Erythroblast (primary cell): ENCODE measurements at regions not wholly inside any gene's neighbourhood (a gene's known extent, or its start where the extent isn't known, plus 50 kb on each side); places are given as distances from the start of the nearest gene placed in this dataset.
A peak's percentile ranks its signal among the peaks of the same experiment; 100 is the strongest.
"Not testable (repeated sequence)": the region's sequence is repeated elsewhere in the genome, so short reads cannot be mapped to it uniquely, and the experiment has no call there.

Experiments
- DNase-seq, 2 experiments: peaks; one replicate each; lab custom pipeline; 2025; lab: John Stamatoyannopoulos, UW
- GATA1 ChIP-seq: IDR thresholded peaks from 2 replicates; pipeline ENCODE4 v1.6.1; 2011; ENCODE audit warnings: low read depth, mild to moderate bottlenecking, control low read depth, low read length, moderate library complexity
- POLR2A ChIP-seq: IDR thresholded peaks from 2 replicates; pipeline ENCODE4 v1.6.1; 2011; ENCODE audit warnings: mild to moderate bottlenecking, low read length

- TF ChIP-seq POLR2A (no peak), GATA1 (no peak)
- no peak for DNase-seq
These were observed 76.7 kb upstream of the ELK3 start for GRCh38 chr12:96117460-96117859.

GRCh38 chr12:96120359-96121100 lies 73.6 kb upstream of the ELK3 start:
- DNase-seq = no peak
- TF ChIP-seq POLR2A (no peak), GATA1 (no peak)

- no peak for DNase-seq
- TF ChIP-seq POLR2A (no peak), GATA1 (no peak)
These were observed 72.9 kb upstream of the ELK3 start for GRCh38 chr12:96121271-96121711.

- DNase-seq = not testable (repeated sequence)
These were observed 65.9 kb upstream of the ELK3 start for GRCh38 chr12:96128292-96128691.

- DNase-seq = no peak
- TF ChIP-seq GATA1 = no peak
- no peak for TF ChIP-seq POLR2A
These were observed 63.6 kb upstream of the ELK3 start for GRCh38 chr12:96130396-96131059.

- TF ChIP-seq GATA1 = no peak
- no peak for TF ChIP-seq POLR2A
- DNase-seq = no peak
These were observed 62.9 kb upstream of the ELK3 start for GRCh38 chr12:96131230-96131788.

GRCh38 chr12:96132819-96133218 lies 61.4 kb upstream of the ELK3 start:
- peak in 1 of 2 experiments; percentile 14 for DNase-seq
- TF ChIP-seq GATA1 = no peak

- no peak for DNase-seq
- TF ChIP-seq POLR2A (no peak), GATA1 (no peak)
These were observed 60.0 kb upstream of the ELK3 start for GRCh38 chr12:96134200-96134599.

GRCh38 chr12:96136161-96136560 lies 58.0 kb upstream of the ELK3 start:
- TF ChIP-seq GATA1 (no peak), POLR2A (no peak)
- no peak for DNase-seq

- TF ChIP-seq GATA1 (no peak), POLR2A (no peak)
These were observed 57.3 kb upstream of the ELK3 start for GRCh38 chr12:96136725-96137378.

GRCh38 chr12:96140174-96140573 lies 54.0 kb upstream of the ELK3 start:
- no peak for TF ChIP-seq POLR2A
- TF ChIP-seq GATA1 = no peak
- no peak for DNase-seq

More at GRCh38 chr12:96136725-96137378, 57.3 kb upstream of the ELK3 start:
- no peak for DNase-seq

GRCh38 chr12:96141216-96141912 lies 52.8 kb upstream of the ELK3 start:
- no peak for DNase-seq
- no peak for TF ChIP-seq GATA1
- TF ChIP-seq POLR2A = no peak

- no peak for DNase-seq
- TF ChIP-seq GATA1 = no peak
- TF ChIP-seq POLR2A = no peak
These were observed 50.8 kb upstream of the ELK3 start for GRCh38 chr12:96143392-96143791.
